SKM-1 treated with dmso at 0.1 percent for 144 hours (cell line): ENCODE measurements at regions not wholly inside any gene's neighbourhood (a gene's known extent, or its start where the extent isn't known, plus 50 kb on each side); places are given as distances from the start of the nearest gene placed in this dataset.
"Not testable (repeated sequence)": the region's sequence is repeated elsewhere in the genome, so short reads cannot be mapped to it uniquely, and the experiment has no call there.

ENCODE experiments used
- DNase-seq: peaks from one replicate; lab custom pipeline; 2025; ENCODE audit not compliant: unreplicated experiment; lab: John Stamatoyannopoulos, UW

DNA sequence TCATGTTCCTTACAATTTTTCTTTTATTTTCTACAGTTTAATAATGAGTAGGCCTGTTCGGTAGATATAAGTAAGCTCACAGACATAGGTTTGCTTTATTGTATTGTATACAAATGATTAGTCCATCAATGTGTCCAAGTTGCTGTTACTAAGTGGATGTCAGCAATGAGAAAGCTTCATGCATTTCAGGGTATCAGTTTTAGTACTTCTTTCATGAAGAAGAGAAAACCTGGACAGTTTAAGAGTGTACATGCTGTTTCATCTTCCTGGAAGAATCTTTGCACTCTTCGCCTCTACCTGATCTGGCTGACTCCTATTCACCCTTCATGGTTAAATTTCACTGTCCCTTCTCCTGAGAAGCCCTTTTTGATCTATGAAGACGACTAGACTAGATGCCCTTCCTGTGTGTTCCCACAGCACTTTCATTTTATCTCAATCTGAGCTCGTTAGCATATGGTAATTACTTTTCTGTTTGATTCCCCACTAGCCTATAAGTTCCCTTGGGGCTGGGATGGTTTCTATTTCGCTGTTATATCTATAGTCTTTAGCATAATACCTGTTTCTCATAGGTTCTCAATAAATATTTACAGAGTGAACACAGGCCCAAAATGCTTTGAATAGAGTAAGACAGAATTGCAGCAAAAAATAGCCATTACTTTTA is 70.7 kb downstream of the CETN3 start:
- DNase-seq = no peak

DNA sequence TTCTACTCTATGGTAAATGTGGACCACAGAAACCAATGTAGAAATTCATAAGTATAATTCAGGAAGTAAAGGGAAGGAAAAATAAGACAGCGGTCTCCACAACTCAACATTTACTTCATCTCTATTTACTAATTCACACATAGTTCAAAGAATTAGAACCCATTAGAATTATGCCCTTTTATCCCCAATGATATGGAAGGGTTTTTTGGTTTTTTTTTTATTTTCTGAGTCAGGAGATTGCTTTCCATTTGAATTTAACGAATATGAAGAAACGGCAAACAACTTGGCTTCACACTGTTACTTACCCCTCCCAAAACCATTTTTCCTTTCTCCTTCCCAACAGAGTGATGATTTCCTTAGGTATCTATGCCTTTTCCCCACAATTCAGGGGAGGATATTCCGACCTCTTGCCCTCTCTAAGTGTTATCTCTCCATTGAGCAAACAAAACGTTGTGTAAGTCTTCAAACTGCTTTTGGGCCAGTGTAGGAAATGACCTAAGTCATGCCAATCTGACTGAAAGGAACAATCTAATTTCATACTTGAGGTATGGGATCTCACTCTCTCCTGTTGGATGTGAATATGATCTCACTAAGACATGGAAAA is 72.0 kb downstream of the CETN3 start:
- no peak for DNase-seq

DNA sequence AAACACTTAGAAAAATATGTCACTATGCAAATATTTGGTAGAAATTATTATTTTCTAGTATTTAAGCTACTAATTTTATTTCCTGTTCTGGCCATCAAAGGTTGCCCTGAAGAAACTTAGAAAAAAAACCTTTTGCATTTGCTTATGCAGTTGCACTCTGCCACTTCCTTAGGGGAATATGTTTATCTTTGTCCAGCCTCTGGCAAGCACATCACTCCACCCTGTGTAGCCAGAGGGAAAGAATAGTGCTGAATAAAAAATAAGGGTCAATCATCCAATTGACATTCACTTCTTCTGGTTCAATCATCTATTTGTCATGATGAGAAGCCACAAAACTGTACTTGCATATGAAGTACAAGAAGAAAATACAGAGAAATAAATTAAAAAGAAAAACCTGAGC is 72.8 kb downstream of the CETN3 start:
- DNase-seq = no peak

DNA sequence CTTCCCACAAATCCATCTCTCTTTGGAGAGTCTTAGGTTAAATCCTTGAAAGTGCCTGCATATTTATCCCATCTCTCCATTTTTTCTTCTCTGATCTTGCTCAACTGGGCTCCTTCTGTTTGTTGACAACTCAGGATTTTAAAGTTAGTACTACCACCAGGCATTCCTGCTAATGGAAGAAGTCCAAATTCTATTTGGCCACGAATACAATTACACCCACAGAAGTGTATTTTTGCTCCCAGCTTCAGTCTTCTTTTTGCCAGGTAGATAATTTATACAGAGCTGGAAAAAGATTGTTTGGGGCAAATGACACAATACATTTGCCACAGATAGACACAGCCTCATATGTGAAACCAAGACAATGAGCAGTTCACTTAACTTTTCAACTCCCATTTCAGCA is 74.8 kb downstream of the CETN3 start:
- DNase-seq = no peak

DNA sequence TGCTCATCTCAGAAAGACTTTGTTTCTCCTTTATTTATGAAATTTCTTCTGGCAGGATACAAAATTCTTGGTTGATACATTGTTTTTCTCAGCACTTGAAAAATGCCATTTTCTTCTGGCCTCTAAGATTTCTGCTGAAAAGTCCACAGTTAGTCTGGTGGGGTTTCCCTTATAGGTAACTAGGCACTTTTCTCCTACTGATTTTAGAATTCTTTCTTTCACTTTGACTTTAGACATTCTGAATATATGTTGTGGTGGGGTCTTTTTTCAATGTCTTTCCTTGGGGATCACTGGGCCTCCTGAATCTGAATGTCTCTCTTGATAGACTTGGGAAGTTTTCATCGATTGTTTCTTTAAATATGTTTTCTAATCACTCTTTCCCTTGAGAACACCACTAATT is 79.6 kb downstream of the CETN3 start:
- no peak for DNase-seq

DNA sequence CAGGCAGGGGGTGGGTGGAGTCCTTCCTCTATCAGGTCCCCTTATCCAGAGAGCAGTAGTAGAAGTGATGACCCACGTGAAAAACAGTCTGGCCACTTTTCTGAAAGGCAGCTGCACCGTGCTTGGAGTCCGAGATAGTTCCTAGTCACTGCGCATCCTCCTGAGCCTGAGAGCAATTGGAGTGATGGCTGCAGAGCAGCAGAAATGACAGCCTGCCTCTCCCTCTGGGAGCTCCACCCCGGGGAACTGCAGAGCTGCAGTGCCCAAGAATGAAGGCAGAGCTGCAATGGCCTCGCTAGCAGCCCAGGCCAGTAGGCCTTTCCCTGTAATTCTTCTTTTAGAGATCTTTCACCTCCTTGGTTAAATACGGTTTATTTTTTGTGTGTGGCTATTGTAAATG is 82.6 kb downstream of the CETN3 start:
- no peak for DNase-seq

DNA sequence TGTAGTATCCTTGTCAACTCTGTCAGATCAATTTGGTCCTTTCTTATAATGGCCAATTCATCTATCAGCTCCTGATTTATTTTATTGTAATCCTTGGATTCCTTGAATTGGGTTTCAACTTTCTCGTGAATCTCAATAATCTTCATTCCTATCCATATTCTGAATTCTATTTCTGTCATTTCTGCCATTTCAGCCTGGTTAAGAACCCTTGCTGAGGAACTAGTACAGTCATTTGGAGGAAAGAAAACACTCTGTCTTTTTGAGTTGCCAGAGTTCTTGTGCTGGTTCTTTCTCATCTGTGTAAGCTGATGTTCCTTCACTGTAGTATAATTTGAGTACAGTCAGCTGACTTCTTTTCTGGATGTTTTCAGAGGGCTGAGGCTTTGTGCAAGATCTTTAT is 84.5 kb downstream of the CETN3 start:
- DNase-seq = no peak

DNA sequence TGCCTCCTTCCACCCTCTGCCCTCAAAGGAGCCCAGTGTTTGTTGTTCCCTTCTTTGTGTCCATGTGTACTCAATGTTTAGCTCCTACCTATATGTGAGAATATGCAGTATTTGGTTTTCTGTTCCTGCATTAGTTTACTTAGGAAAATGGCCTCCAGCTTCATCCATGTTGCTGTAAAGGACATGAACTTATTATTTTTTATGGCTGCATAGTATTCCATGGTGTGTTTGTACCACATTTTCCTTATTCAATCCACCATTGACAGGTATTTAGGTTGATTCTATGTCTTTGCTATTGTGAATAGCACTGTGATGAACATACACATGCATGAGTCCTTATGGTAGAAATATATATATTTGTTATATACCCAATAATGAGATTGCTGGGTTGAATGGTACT is 89.2 kb downstream of the CETN3 start:
- not testable (repeated sequence) for DNase-seq

DNA sequence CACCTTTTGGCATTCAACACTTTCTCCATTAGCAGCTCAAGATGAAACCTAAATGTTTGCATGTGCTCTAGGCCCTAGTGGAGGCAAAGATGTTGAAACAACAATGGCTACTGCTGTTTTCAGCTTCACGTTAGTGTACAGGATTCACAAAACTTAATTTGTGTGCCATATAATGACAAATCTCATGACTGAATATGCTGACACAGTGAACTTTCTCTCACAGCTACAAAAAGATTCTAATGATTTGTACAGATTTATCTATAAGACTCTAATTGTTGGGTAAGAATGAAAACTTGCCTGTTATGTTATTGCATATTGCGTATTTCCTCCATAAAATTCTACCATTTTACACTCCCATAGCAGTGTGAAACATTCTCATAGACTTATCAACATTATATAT is 97.5 kb downstream of the CETN3 start:
- no peak for DNase-seq

DNA sequence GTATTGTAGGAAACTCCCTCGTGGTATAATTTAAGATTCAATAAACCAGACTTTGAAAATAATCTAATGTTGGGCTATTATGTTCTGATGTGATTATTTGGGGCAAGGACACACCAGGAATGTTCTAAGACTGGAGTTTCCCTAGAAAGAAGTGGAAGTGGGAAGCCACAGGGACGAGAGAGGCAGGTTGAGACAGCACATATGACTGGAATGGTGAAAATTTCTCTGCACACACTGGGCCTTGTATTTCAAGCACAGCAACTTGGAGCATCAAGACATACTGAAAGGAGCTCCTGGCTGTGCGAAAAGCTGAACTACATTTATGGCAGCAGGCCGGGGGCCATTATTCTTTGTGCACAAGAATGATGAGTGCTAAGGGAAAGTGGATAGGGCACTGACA is 98.2 kb downstream of the CETN3 start:
- no peak for DNase-seq

DNA sequence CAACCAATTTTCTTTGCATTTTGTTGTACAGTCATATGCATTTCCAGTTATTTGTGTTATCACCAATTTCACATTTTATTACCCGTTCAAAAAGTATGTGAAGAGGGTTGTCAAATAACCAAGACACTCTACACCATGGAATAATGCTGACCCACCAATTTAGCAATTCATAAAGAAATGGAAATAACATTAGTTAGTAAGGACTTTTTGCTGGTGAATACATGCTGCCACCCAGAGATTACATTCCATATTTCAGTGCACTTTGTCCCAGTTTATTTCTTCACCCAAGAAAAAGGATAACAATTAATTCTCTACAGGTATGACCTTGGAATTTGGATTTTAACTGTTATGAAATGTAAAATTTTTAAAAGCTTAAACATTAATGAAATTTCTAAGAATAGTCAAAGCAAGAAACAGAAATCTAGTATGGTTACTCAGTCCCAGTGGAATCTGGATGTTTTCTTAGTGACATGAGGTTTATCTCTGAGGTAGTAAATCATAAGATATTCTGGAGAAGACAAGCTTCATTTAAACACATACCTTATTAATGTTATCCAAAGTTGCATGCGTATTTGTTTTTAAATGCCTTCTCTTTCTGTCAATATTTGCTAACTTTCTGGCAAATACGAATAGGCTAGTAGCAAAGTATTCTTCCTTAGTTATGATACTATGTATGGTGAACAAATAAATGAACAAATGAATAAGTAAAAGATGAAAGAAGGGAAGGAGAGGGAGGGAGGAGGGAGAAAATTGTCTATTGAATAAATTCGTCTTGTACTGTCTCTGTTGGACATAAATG is 100.6 kb downstream of the CETN3 start:
- no peak for DNase-seq

DNA sequence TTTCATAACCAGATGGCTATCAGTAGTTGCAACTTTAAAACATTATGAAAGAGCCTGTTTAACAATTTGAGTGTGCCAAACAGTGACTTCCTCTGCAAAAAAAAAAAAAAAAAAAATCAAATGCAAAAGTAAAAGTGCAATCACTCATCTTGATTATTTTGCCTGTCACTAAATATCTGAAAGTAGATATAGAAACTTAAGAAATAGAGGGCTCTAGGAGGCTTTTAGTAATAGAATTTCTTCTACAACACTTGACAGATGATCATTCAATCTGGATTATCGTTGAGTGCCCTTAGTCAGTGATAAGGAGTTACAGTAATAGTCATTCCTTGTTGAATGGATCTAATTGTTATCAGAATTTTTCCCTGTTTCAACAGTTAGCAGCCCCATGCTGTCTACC is 101.8 kb downstream of the CETN3 start:
- DNase-seq = no peak

DNA sequence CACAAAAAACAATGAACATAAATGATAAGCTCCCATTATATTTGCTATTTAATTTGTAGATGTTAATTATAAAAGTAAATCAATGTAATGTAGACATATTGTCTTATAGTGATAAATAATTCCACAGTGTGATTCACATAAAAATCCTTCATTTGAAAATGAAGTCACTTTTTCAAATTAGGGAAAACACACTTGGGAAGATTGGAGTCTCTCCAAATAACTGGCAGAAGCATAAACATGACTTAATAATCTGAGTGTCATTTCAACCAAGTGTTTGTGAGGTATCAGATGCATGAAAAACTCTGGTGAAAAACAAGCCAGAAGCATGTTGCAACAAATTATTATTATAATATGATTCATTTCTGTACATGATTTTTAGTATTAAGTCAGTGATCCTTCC is 102.2 kb downstream of the CETN3 start:
- DNase-seq = no peak

DNA sequence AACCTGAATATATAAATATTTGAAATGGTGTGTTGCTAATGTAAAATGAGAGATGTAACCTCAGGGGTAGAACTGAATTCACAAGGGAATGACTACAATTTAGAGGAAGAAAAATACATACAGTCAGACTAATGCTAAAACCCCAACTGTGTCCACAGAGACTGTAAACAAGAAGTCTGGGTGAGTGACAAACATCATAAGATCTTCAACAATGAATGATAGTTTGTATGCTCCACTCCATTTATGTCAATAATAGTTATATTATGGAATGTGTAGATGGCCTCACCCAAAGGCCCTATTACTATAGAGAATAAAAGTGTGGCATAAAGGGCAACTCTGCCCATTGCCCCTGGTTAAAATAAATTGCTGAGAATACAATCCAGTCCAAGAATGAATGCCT is 102.9 kb downstream of the CETN3 start:
- DNase-seq = no peak

DNA sequence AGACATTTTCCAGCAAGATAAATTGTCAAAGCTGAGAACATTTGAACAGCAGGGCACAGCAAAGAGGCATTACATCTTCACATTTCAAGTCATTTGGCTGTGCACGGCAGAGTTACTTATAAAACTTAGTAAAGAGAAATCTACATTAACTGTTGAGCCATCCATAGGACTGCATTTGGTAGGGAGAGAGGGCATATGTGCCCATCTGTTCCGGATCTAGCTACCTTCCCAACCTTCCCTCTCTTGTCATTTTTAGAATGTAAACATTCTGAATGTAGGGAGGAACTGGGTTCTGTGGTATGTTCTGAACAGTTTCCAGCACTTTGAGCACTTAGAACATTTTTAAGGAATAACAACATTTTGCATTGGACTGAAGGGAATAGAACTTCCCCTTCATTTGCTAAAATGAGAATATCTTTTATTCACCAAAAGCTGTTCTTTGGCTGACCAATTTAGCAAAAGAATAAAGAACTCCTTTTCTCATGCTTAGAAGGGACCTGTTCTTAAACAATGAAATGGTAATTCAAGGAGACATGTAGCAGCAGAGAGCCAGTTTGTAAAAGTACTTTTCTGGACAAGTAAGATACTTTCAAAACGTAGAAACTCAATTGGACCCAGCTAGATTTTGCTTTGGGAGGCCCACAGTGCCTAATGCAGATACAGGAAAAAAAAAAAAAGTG is 104.4 kb downstream of the CETN3 start:
- DNase-seq = no peak

DNA sequence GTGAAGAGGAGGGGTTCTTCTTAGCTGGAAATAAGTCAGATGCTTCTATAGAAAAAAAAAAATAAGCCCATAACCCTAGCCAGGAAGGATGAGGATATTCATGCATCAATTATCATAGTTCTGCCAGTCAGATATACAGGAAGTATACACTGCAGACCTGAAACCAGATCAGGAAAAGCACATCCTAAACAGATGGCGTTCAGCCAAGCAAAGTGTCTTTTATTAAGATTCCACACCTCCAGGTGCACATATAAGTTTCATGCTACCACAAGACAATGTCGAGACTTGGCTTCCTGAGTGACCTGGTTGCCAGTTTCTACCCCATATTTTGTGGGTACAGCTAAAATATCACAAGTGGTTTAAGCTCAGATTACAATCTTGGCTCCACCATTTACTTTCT is 108.3 kb downstream of the CETN3 start:
- no peak for DNase-seq

DNA sequence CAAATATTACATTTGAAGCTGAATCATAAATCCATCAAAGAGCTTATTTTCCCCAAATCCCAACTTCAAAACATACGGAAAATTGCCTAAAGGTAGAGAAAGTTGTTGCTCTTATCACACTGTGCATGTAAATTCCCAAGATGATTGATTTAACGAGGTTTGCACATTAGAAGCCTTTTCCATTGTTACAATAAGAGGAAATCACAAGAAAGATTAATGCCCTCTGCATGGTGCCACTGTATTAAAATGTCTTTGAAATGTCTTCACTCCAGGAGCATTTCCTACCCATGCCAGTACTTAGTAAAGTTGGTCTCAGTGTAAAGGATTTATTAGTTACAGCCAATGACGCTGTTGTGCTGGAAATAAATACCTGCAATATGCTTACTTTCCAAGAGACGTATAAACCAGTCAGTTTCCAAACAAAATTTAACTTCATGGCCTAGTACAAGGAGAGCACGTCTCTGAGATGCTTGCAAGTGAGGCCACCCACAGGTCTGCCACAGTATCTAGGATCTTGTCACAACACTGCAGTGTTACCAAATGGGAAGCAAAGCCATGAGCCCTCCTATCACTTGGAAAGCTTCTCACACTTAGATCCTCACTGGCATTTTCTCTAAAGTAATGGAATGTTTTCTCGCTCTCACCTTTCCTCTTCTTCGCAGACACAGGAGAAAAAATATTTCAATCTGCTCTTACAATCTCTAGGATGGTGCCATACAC is 112.4 kb downstream of the CETN3 start:
- no peak for DNase-seq

DNA sequence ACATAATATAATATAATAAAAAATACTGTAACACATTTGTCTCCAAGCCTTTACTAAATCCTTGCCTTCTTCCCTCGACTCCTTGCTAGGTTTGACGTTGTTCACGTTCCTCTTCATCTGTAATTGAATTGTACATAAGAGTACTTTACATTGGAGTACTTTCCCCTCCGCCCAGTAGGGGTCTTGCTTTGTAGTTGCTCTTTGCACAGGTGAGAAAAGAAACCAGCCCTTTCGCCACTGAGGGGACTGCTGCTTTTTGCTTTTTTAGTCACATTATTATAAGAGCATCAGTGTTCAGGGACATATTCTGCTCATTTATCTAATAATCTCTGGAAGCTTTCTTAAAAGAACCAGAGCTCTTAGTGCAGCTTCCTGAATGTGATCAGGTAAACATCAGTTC is 115.0 kb downstream of the CETN3 start:
- no peak for DNase-seq

DNA sequence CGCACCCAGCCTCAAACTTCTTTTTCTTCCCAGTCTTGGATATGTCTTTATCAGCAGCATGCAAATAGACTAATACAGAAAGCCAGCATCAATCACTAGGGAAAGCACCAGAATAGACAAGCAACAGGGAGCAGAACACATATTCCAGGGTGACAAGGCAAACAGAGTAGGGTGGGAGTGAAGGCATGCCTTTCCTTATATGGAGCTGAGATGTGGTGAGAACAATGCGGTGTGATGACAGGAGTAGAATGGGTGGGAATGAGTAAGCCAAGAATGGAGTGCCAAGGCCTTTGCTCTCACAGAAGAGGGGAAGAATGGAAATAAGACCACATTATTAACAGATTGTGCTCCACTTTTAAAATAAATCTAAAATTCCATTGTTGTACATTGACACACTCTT is 115.6 kb downstream of the CETN3 start:
- no peak for DNase-seq

DNA sequence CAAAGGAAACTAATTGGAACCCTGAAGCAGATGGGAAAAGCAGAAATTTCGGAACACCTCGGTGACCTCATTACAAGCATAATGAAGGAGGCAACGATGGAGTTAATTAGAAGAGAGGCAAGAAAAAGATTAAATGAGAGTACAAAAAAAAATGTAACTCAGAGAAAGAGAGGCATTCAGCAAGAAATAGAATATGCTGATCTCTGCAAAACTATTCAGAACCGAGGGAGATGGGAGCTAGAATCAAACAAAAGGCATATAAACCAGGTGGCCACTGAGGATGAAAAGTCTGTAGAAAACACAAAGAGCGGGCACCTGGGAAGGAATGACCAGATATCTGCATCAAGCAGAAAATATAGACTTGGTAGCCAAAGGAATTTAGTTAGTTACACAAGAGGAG is 118.9 kb downstream of the CETN3 start:
- no peak for DNase-seq

DNA sequence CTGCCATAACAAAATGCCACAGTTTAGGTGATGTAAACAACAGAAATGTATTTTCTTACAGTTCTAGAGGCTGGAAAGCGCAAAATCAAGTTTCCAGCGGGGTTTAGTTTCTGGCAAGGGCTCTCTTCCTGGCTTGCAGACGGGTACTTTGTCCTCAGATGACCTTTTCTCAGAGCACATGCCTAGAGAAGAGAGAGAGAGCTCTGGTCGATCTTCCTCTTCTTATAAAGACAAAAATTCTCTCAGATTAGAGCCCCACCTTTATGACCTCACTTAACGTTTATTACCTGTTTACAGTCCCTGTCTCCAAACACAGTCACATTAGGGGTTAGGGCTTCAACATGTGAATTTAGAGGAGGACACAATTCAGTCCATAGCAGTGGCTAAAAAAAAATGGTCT is 119.7 kb downstream of the CETN3 start:
- DNase-seq = no peak
